K562 (cell line): ENCODE measurements at regions not wholly inside any gene's neighbourhood (a gene's known extent, or its start where the extent isn't known, plus 50 kb on each side); places are given as distances from the start of the nearest gene placed in this dataset.

ENCODE experiments used
- ATAC-seq: fragments of 200-7000 bp; cut with Tn5 transposase; 3 replicates; pipeline ENCODE4 v1.9.1; 2020; ENCODE audit warnings: moderate library complexity
- BruUV-seq: library from RNA; stranded (reverse); fragments of 400-500 nt; replicated peaks from 2 replicates; lab custom pipeline; 2021; lab: Mats Ljungman, UMichigan
- CTCF ChIA-PET: fragments of 300-600 bp; formaldehyde crosslinking; extraction: SDS; loops from one replicate; lab custom pipeline; 2021; ENCODE audit warnings: low intra/inter-chr PET ratio; lab: Yijun Ruan, JAX
- POLR2A ChIA-PET: fragments of 300-600, 350-650 bp; sonication (Branson Sonifier 250); formaldehyde crosslinking; extraction: SDS; loops from one replicate; lab custom pipeline; 2021; ENCODE audit warnings: antibody characterized with exemption, inconsistent platforms; lab: Yijun Ruan, JAX
- DNase-seq, 4 experiments: peaks; one replicate each; pipeline versions ENCODE4 v3.0.0 to v3.0.0-alpha.2; 2011 to 2018; ENCODE audit warnings: low spot score in 3 of 4, mixed read lengths in 3 of 4; ENCODE audit errors: extremely low read depth in 1 of 4
- FAIRE-seq: peaks from 2 replicates; lab custom pipeline; 2011; peaks lifted over from hg19 to GRCh38; lab: Jason Lieb, UNC
- H2AFZ ChIP-seq: 2 replicates; pipeline ENCODE4 v1.6.0; 2011; ENCODE audit warnings: low read depth, low read length, control low read depth, inconsistent platforms
- H3K27ac ChIP-seq: fragments of 200-600 bp; 3 replicates; pipeline ENCODE4 v1.8.0; 2011; ENCODE audit warnings: low read depth, mild to moderate bottlenecking, control low read depth, inconsistent platforms, low read length, moderate library complexity, mixed read lengths; ENCODE audit errors: extremely low read depth
- H3K27me3 ChIP-seq, 2 experiments: fragments of 300-600 bp in 1 of 2; 2 replicates in 1 of 2; 3 replicates in 1 of 2; pipeline versions ENCODE4 v1.6.0 to v1.8.0; 2011; ENCODE audit warnings: inconsistent platforms in 2 of 2, low read length in 2 of 2, mild to moderate bottlenecking in 1 of 2, mixed read lengths in 1 of 2, moderate library complexity in 1 of 2; ENCODE audit not compliant: control insufficient read depth in 2 of 2, insufficient read depth in 2 of 2
- H3K36me3 ChIP-seq: fragments of 300-600 bp; 3 replicates; pipeline ENCODE4 v1.8.0; 2011; ENCODE audit warnings: mild to moderate bottlenecking, low read length, inconsistent platforms; ENCODE audit not compliant: control insufficient read depth, insufficient read depth
- H3K4me1 ChIP-seq, 2 experiments: fragments of 200-600 bp in 1 of 2; replicated peaks in 1 of 2; 2 replicates in 1 of 2; 3 replicates in 1 of 2; pipeline versions ENCODE4 v1.5.1 to v1.8.0; 2011; ENCODE audit warnings: inconsistent platforms in 2 of 2, low read length in 2 of 2, mild to moderate bottlenecking in 1 of 2, mixed read lengths in 1 of 2, moderate library complexity in 1 of 2; ENCODE audit not compliant: control insufficient read depth in 2 of 2, insufficient read depth in 2 of 2
- H3K4me2 ChIP-seq: 2 replicates; pipeline ENCODE4 v1.6.1; 2011; ENCODE audit warnings: low read length, control low read depth, inconsistent platforms, mixed read lengths; ENCODE audit not compliant: insufficient read depth
- H3K4me3 ChIP-seq: fragments of 200-600 bp; sonication (generic), shearing (Covaris generic); 2 replicates; pipeline ENCODE4 v1.5.1; 2016; ENCODE audit warnings: control low read depth, inconsistent platforms
- H3K79me2 ChIP-seq: fragments of 200-600 bp; 3 replicates; pipeline ENCODE4 v1.8.0; 2011; ENCODE audit warnings: low read length, inconsistent platforms; ENCODE audit not compliant: control insufficient read depth, insufficient read depth
- H3K9ac ChIP-seq, 2 experiments: 2 replicates each; pipeline versions ENCODE4 v1.6.0 to v1.6.1; 2011; ENCODE audit warnings: low read depth in 2 of 2, low read length in 2 of 2, control low read depth in 1 of 2, inconsistent platforms in 1 of 2, mild to moderate bottlenecking in 1 of 2, mixed read lengths in 1 of 2; ENCODE audit not compliant: insufficient read depth in 1 of 2
- H3K9me1 ChIP-seq: one replicate; pipeline ENCODE4 v1.6.0; 2011; ENCODE audit warnings: inconsistent platforms, mild to moderate bottlenecking, low read length, moderate library complexity; ENCODE audit not compliant: control insufficient read depth, insufficient read depth
- H3K9me3 ChIP-seq: replicated peaks from 2 replicates; pipeline ENCODE4 v1.5.1; 2011; ENCODE audit warnings: low read depth, low read length, inconsistent platforms; ENCODE audit not compliant: control insufficient read depth, insufficient read depth
- H4K20me1 ChIP-seq: replicated peaks from 2 replicates; pipeline ENCODE4 v1.6.1; 2011; ENCODE audit warnings: low read length, inconsistent platforms, mixed read lengths; ENCODE audit not compliant: control insufficient read depth, insufficient read depth
- ARID2 ChIP-seq: fragments of 450-650 bp; IDR thresholded peaks from 2 replicates; pipeline ENCODE4 v1.6.1; 2017; ENCODE audit warnings: antibody characterized with exemption, mild to moderate bottlenecking
- CUX1 ChIP-seq: fragments of 200-800 bp; sonication (Bioruptor generic); IDR thresholded peaks from 2 replicates; pipeline ENCODE4 v1.6.1; 2016; ENCODE audit warnings: missing genetic modification characterization, missing compliant biosample characterization
- REST ChIP-seq, 2 experiments: fragments of 450-650 bp; formaldehyde crosslinking in 1 of 2; IDR thresholded peaks; 2 replicates each; pipeline versions ENCODE4 v1.4.0 to v1.6.1; 2014 to 2020; ENCODE audit warnings: mild to moderate bottlenecking in 2 of 2, borderline replicate concordance in 1 of 2, low read depth in 1 of 2
- SMARCC2 ChIP-seq: fragments of 450-650 bp; IDR thresholded peaks from 2 replicates; pipeline ENCODE4 v1.6.1; 2017; ENCODE audit warnings: antibody characterized with exemption, moderate library complexity, mild to moderate bottlenecking, low read depth
- SRF ChIP-seq, 2 experiments: fragments of 250-450, 450-650 bp in 1 of 2; sonication (Bioruptor Pico) in 1 of 2; sonication (generic) in 1 of 2; formaldehyde crosslinking; IDR thresholded peaks; 2 replicates each; pipeline versions ENCODE4 v1.5.0 to v1.5.1; 2020 to 2022; ENCODE audit warnings: mild to moderate bottlenecking in 1 of 2, missing genetic modification reagents in 1 of 2
- WGBS: fragments of 100-300 bp; shearing (Covaris generic); methylation state at CpG from one replicate; pipeline ENCODE4 v1.1.6; 2016; ENCODE audit warnings: low coverage, mixed read lengths; ENCODE audit not compliant: insufficient coverage; ENCODE audit errors: missing lambda C conversion rate; 5-methylcytosine and 5-hydroxymethylcytosine counted together
- in situ Hi-C: fragments of 300-500 bp; cut with MboI; formaldehyde crosslinking; loops from 4 replicates; pipeline ENCODE4 v1.15.0; 2018; ENCODE audit warnings: inconsistent platforms, mixed read lengths
- intact Hi-C: fragments of 100-400 bp; cut with micrococcal nuclease; formaldehyde crosslinking; loops from 2 replicates; pipeline ENCODE4 v1.14.2; 2022

GRCh38 chr22:49554296-49554625 is 273.4 kb downstream of the BRD1 start (continued):
- TF ChIP-seq ARID2 = no peak

- H4K20me1 ChIP-seq = peaks cover 9% of the 10 kb centered on the region
- no peak overlapping the region for H3K4me3 ChIP-seq
- ChIA-PET POLR2A (interaction anchor here (0.5 to 0.6 kb wide), 2 partner anchors 48 to 916 kb away, joined by 3 read pairs; no protein-coding TSS in a partner anchor), CTCF (no interaction called here)
- no peak overlapping the region for H3K9ac ChIP-seq
- H3K27ac ChIP-seq = no peak overlapping the region
- WGBS = 88% methylated on average over 11 of the region's 20 CpGs
- no peaks in the 10 kb centered on the region for H3K9me1 ChIP-seq
- no peak for DNase-seq
- FAIRE-seq = no peak
- H3K4me1 ChIP-seq = peaks cover 0 to 3% of the 10 kb centered on the region in 2 experiments; a peak in 2 of 5 replicates
- intact Hi-C loops = no loop called here
- no peak overlapping the region for H3K4me2 ChIP-seq
- H3K36me3 ChIP-seq = peaks cover 7% of the 10 kb centered on the region; the same call in 2 of the 3 replicates
- H3K9me3 ChIP-seq = no peaks in the 10 kb centered on the region
- peaks cover 23% of the 10 kb centered on the region; the same call in 2 of the 3 replicates for H3K79me2 ChIP-seq
- H2AFZ ChIP-seq = no peak overlapping the region
- H3K27me3 ChIP-seq = no peaks in the 10 kb centered on the region
- in situ Hi-C loops = no loop called here
- no TSS peak for BruUV-seq
- no peak for ATAC-seq
- TF ChIP-seq REST (IDR thresholded peaks at IDR 0.05; ENCODE audit: borderline replicate concordance) = peak; percentile 69
- no peak for TF ChIP-seq REST (CRISPR knock-in tag; IDR thresholded peaks at IDR 0.05; ENCODE audit: low read depth)
- TF ChIP-seq CUX1 (CRISPR knock-in tag) = no peak
- no peak for TF ChIP-seq SRF (CRISPR knock-in tag; IDR thresholded peaks at IDR 0.05)
- no peak for TF ChIP-seq SMARCC2
Observed at GRCh38 chr22:49553518-49554295, 274.0 kb downstream of the BRD1 start.
